A549 (cell line): ENCODE measurements at regions not wholly inside any gene's neighbourhood (a gene's known extent, or its start where the extent isn't known, plus 50 kb on each side); places are given as distances from the start of the nearest gene placed in this dataset.
"Not testable (repeated sequence)": the region's sequence is repeated elsewhere in the genome, so short reads cannot be mapped to it uniquely, and the experiment has no call there.

Source experiments
- ATAC-seq, 2 experiments: fragments of 200-7000 bp in 1 of 2; fragments of >200 bp in 1 of 2; cut with Nextera tagmentation in 1 of 2; cut with Tn5 transposase in 1 of 2; 3 replicates each; pipeline versions ENCODE4 v1.8.0 to v1.9.1; 2018 to 2020; ENCODE audit warnings: mild to moderate bottlenecking in 1 of 2, moderate library complexity in 1 of 2
- CTCF ChIA-PET: fragments of 300-600 bp; sonication (Branson Sonifier 250); formaldehyde crosslinking; extraction: SDS; loops from one replicate; lab custom pipeline; 2021; ENCODE audit warnings: antibody characterized with exemption, inconsistent platforms; lab: Yijun Ruan, JAX
- POLR2A ChIA-PET: fragments of 350-600 bp; formaldehyde crosslinking; extraction: SDS; loops from one replicate; lab custom pipeline; 2021; ENCODE audit warnings: antibody characterized with exemption, inconsistent platforms; lab: Yijun Ruan, JAX
- DNase-seq, 2 experiments: peaks; one replicate each; pipeline versions ENCODE4 v3.0.0 to v3.0.0-alpha.2; 2011 to 2016; ENCODE audit warnings: low read depth in 1 of 2, low spot score in 1 of 2
- FAIRE-seq: peaks from 2 replicates; lab custom pipeline; 2011; peaks lifted over from hg19 to GRCh38; lab: Jason Lieb, UNC
- H3K27ac ChIP-seq, 2 experiments: fragments of >200 bp; sonication (Bioruptor Twin); formaldehyde crosslinking; 3 replicates each; pipeline ENCODE4 v1.5.1; 2016 to 2017
- H3K4me1 ChIP-seq: fragments of >200 bp; sonication (Bioruptor Twin); formaldehyde crosslinking; 3 replicates; pipeline ENCODE4 v1.6.1; 2016
- H3K4me2 ChIP-seq: fragments of >200 bp; sonication (Bioruptor Twin); formaldehyde crosslinking; 3 replicates; pipeline ENCODE4 v1.6.1; 2016
- H3K4me3 ChIP-seq: fragments of >200 bp; sonication (Bioruptor Twin); formaldehyde crosslinking; 3 replicates; pipeline ENCODE4 v1.5.1; 2016
- H3K9me3 ChIP-seq: fragments of >200 bp; sonication (Bioruptor Twin); formaldehyde crosslinking; 3 replicates; pipeline ENCODE4 v1.6.1; 2016
- CEBPB ChIP-seq, 2 experiments: fragments of >200 bp in 1 of 2; sonication (Bioruptor Twin) in 1 of 2; formaldehyde crosslinking in 1 of 2; IDR thresholded peaks; 2 replicates each; pipeline ENCODE4 v1.6.1; 2012 to 2016
- CHD2 ChIP-seq: fragments of 150-350 bp; IDR thresholded peaks from 2 replicates; pipeline ENCODE4 v1.6.1; 2014; ENCODE audit warnings: low read length; ENCODE audit not compliant: partially characterized antibody
- FOXS1 ChIP-seq: fragments of 250-450 bp; sonication (Bioruptor Pico); IDR thresholded peaks from 2 replicates; pipeline ENCODE4 v1.5.0; 2020; ENCODE audit warnings: mild to moderate bottlenecking, moderate library complexity
- HOXB13 ChIP-seq: fragments of 250-450 bp; sonication (Bioruptor Pico); IDR thresholded peaks from 2 replicates; pipeline ENCODE4 v1.5.0; 2020; ENCODE audit warnings: low read depth, mild to moderate bottlenecking, moderate library complexity
- HOXB5 ChIP-seq: fragments of 250-450 bp; sonication (Bioruptor Pico); IDR thresholded peaks from 2 replicates; pipeline ENCODE4 v1.5.0; 2020; ENCODE audit warnings: mild to moderate bottlenecking, moderate library complexity
- JUNB ChIP-seq: fragments of >200 bp; sonication (Bioruptor Twin); formaldehyde crosslinking; IDR thresholded peaks from 2 replicates; pipeline ENCODE4 v1.6.1; 2016
- KDM1A ChIP-seq: fragments of 200-600 bp; sonication (generic); IDR thresholded peaks from 2 replicates; pipeline ENCODE4 v1.6.1; 2016; ENCODE audit warnings: low read depth, mild to moderate bottlenecking
- MAZ ChIP-seq: fragments of 150-350 bp; IDR thresholded peaks from 2 replicates; pipeline ENCODE4 v1.6.1; 2014; ENCODE audit warnings: antibody characterized with exemption, low read depth, low read length, borderline replicate concordance
- MYC ChIP-seq: IDR thresholded peaks from 2 replicates; pipeline ENCODE4 v1.6.1; 2012; ENCODE audit warnings: mild to moderate bottlenecking, inconsistent platforms, low read length, improper control_type of control experiment, borderline replicate concordance
- POLR2A ChIP-seq: IDR thresholded peaks from 2 replicates; pipeline ENCODE4 v1.6.1; 2012; ENCODE audit warnings: mild to moderate bottlenecking, low read length
- RAD21 ChIP-seq, 2 experiments: fragments of >200 bp in 1 of 2; sonication (Bioruptor Twin) in 1 of 2; formaldehyde crosslinking in 1 of 2; IDR thresholded peaks in 1 of 2; conservative IDR thresholded peaks in 1 of 2; 2 replicates in 1 of 2; 3 replicates in 1 of 2; pipeline ENCODE4 v1.6.1; 2012 to 2018; ENCODE audit warnings: inconsistent platforms in 1 of 2
- RCOR1 ChIP-seq: fragments of 150-350 bp; IDR thresholded peaks from 2 replicates; pipeline ENCODE4 v1.6.1; 2014; ENCODE audit warnings: antibody characterized with exemption, low read length, low read depth
- RFX5 ChIP-seq: fragments of 450-650 bp; IDR thresholded peaks from 2 replicates; pipeline ENCODE4 v1.7.1; 2014; ENCODE audit warnings: antibody characterized with exemption, mild to moderate bottlenecking, moderate library complexity
- TFCP2L1 ChIP-seq: fragments of 250-450 bp; sonication (Bioruptor Pico); IDR thresholded peaks from 2 replicates; pipeline ENCODE4 v1.5.0; 2021; ENCODE audit warnings: mild to moderate bottlenecking
- TP53 ChIP-seq: fragments of 250-450 bp; sonication (Bioruptor Pico); IDR thresholded peaks from 2 replicates; pipeline ENCODE4 v1.5.0; 2021; ENCODE audit warnings: mild to moderate bottlenecking, moderate library complexity
- ZC3H11A ChIP-seq: fragments of 450-650 bp; IDR thresholded peaks from 2 replicates; pipeline ENCODE4 v1.6.1; 2014; ENCODE audit warnings: antibody characterized with exemption, mild to moderate bottlenecking
- ZNF302 ChIP-seq: fragments of 250-450 bp; sonication (Bioruptor Pico); IDR thresholded peaks from 2 replicates; pipeline ENCODE4 v1.9.0; 2021; ENCODE audit warnings: inconsistent platforms, mild to moderate bottlenecking, moderate library complexity
- WGBS: methylation state at CpG from one replicate; pipeline ENCODE4 v1.1.6; 2017; ENCODE audit errors: missing lambda C conversion rate; 5-methylcytosine and 5-hydroxymethylcytosine counted together
- TF ChIP-seq, protein P1 (sequence below): IDR thresholded peaks from 2 replicates; pipeline ENCODE4 v1.6.1; 2012; ENCODE audit warnings: low read depth, borderline replicate concordance
- TF ChIP-seq, protein P2 (sequence below): fragments of >200 bp; sonication (Bioruptor Twin); formaldehyde crosslinking; IDR thresholded peaks from 3 replicates; pipeline ENCODE4 v1.5.1; 2016
- TF ChIP-seq, protein P3 (sequence below): fragments of 150-350 bp; IDR thresholded peaks from 2 replicates; pipeline ENCODE4 v1.6.1; 2014; ENCODE audit warnings: low read depth, mild to moderate bottlenecking, low read length
- TF ChIP-seq, protein P4 (sequence below): fragments of >200 bp; sonication (Bioruptor Twin); formaldehyde crosslinking; IDR thresholded peaks from 2 replicates; pipeline ENCODE4 v1.6.1; 2016
- TF ChIP-seq, protein P5 (sequence below): IDR thresholded peaks from 2 replicates; pipeline ENCODE4 v1.6.1; 2012
- TF ChIP-seq, protein P6 (sequence below): fragments of 250-450 bp; sonication (Bioruptor Pico); IDR thresholded peaks from 2 replicates; pipeline ENCODE4 v1.5.0; 2020; ENCODE audit warnings: low read depth, mild to moderate bottlenecking, moderate library complexity

DNA sequence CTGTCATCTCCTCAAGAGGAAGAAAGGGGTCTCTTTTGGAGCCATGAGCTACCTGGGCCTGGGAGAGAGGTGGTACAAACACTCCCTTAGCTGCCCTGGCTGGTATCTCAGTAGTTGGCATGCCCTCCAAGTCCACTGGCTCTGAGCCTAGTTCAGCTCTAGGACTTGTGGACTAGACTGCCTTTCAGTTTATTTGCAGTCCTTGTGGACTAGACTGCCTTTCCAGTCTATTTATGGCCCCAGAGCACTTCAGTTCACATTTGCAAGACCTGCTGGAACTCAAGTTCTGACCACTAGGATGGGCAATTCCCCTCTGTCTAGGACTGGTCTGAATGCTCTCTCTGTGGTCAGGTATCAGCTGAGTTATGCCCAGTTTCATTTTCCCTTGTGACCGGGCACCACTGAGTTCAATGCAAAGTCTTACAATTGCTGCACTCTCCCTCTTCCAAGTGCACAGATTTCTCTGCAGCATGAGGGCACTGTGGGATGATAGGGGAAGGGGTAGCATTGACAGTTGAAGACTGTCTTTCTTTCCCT, 1019.0 kb downstream of the TAF11L14 start:
- Histone ChIP-seq H3K4me2 (no peak overlapping the region), H3K27ac (no peak overlapping the region), H3K9me3 (no peaks in the 10 kb centered on the region), H3K4me1 (no peaks in the 10 kb centered on the region), H3K4me3 (no peak overlapping the region)
- WGBS, result 40% methylated on average over 1 of the region's 1 CpG
- ChIA-PET POLR2A (no interaction called here), CTCF (no interaction called here)
- no peak for DNase-seq
- FAIRE-seq, result no peak
- ATAC-seq, result no peak
- TF ChIP-seq MAZ, result no peak
- no peak for TF ChIP-seq JUNB
- TF ChIP-seq MYC, result no peak
- TF ChIP-seq CHD2, result no peak
- TF ChIP-seq RAD21 (conservative IDR thresholded peaks at IDR 0.05 in 1 of 2, IDR thresholded peaks at IDR 0.05 in 1 of 2), result no peak
- TF ChIP-seq HOXB13 (CRISPR knock-in tag), result no peak
- TF ChIP-seq, protein P1, sequence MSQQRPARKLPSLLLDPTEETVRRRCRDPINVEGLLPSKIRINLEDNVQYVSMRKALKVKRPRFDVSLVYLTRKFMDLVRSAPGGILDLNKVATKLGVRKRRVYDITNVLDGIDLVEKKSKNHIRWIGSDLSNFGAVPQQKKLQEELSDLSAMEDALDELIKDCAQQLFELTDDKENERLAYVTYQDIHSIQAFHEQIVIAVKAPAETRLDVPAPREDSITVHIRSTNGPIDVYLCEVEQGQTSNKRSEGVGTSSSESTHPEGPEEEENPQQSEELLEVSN, result no peak
- no peak for TF ChIP-seq RCOR1
- no peak for TF ChIP-seq RFX5
- TF ChIP-seq, protein P2, sequence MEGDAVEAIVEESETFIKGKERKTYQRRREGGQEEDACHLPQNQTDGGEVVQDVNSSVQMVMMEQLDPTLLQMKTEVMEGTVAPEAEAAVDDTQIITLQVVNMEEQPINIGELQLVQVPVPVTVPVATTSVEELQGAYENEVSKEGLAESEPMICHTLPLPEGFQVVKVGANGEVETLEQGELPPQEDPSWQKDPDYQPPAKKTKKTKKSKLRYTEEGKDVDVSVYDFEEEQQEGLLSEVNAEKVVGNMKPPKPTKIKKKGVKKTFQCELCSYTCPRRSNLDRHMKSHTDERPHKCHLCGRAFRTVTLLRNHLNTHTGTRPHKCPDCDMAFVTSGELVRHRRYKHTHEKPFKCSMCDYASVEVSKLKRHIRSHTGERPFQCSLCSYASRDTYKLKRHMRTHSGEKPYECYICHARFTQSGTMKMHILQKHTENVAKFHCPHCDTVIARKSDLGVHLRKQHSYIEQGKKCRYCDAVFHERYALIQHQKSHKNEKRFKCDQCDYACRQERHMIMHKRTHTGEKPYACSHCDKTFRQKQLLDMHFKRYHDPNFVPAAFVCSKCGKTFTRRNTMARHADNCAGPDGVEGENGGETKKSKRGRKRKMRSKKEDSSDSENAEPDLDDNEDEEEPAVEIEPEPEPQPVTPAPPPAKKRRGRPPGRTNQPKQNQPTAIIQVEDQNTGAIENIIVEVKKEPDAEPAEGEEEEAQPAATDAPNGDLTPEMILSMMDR, result no peak
- TF ChIP-seq, protein P3, sequence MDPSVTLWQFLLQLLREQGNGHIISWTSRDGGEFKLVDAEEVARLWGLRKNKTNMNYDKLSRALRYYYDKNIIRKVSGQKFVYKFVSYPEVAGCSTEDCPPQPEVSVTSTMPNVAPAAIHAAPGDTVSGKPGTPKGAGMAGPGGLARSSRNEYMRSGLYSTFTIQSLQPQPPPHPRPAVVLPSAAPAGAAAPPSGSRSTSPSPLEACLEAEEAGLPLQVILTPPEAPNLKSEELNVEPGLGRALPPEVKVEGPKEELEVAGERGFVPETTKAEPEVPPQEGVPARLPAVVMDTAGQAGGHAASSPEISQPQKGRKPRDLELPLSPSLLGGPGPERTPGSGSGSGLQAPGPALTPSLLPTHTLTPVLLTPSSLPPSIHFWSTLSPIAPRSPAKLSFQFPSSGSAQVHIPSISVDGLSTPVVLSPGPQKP, result no peak
- TF ChIP-seq POLR2A, result no peak
- TF ChIP-seq CEBPB (IDR thresholded peaks at IDR 0.05), result no peak
- no peak for TF ChIP-seq KDM1A
- no peak for TF ChIP-seq ZNF302 (CRISPR knock-in tag)
- no peak for TF ChIP-seq FOXS1 (CRISPR knock-in tag)
- TF ChIP-seq, protein P4, sequence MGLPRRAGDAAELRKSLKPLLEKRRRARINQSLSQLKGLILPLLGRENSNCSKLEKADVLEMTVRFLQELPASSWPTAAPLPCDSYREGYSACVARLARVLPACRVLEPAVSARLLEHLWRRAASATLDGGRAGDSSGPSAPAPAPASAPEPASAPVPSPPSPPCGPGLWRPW, result no peak

DNA sequence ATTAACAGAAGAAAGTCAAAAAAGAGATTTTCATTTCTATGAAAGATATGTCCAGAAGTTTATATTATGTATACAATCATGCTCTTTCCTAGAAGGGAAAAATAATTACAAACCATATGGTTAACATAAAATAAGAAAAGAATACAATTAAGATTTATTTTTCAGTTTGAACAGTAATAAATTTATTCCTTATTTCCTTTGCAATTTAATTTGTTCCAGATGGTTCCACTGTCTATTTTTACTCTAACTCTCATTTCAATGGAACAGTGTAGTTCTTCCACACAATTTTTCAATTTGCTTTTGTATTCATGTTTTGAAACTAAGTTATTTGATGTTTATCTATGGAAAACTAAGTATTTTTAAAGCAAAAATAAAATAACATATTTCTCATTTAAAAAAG, 1026.3 kb downstream of the TAF11L14 start:
- TF ChIP-seq CEBPB (IDR thresholded peaks at IDR 0.05), result no peak
- no peak for TF ChIP-seq ZNF302 (CRISPR knock-in tag)
- POLR2A ChIA-PET, result no interaction called here

DNA sequence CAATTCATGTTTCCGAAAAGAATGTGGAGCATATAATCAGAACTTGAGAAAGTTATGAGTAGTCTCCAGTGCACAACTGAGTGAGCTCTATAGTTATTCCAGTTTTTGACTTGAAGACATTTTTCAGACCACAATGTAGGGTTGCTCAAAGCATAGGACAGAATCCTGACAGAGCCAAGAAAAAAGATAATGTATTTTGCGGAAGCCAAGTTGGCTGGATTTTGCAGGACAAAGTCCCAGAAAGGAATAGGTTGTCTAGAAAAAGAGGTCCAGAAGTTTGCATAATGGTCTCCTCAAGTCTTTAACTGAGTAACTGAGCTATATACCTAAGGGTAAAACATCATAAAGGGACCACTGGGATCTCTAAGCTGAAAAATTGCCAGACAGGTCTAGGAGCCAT, 1028.0 kb downstream of the TAF11L14 start:
- H3K27ac ChIP-seq, result no peak overlapping the region
- H3K4me1 ChIP-seq, result no peaks in the 10 kb centered on the region
- 69% methylated on average over 2 of the region's 2 CpGs for WGBS
- CTCF ChIA-PET, result no interaction called here
- ATAC-seq (no peak), FAIRE-seq (no peak), DNase-seq (no peak)
- no peak overlapping the region for H3K4me2 ChIP-seq
- no peak for TF ChIP-seq HOXB5
- TF ChIP-seq ZC3H11A, result no peak
- TF ChIP-seq, protein P5, sequence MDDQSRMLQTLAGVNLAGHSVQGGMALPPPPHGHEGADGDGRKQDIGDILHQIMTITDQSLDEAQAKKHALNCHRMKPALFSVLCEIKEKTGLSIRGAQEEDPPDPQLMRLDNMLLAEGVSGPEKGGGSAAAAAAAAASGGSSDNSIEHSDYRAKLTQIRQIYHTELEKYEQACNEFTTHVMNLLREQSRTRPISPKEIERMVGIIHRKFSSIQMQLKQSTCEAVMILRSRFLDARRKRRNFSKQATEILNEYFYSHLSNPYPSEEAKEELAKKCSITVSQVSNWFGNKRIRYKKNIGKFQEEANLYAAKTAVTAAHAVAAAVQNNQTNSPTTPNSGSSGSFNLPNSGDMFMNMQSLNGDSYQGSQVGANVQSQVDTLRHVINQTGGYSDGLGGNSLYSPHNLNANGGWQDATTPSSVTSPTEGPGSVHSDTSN, result no peak
- TF ChIP-seq, protein P6, sequence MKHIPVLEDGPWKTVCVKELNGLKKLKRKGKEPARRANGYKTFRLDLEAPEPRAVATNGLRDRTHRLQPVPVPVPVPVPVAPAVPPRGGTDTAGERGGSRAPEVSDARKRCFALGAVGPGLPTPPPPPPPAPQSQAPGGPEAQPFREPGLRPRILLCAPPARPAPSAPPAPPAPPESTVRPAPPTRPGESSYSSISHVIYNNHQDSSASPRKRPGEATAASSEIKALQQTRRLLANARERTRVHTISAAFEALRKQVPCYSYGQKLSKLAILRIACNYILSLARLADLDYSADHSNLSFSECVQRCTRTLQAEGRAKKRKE, result no peak
- no peak for TF ChIP-seq MYC
- no peak for TF ChIP-seq TFCP2L1
- TF ChIP-seq TP53 (CRISPR knock-in tag), result no peak
- TF ChIP-seq KDM1A, result no peak
- TF ChIP-seq ZNF302 (CRISPR knock-in tag), result no peak
- POLR2A ChIA-PET, result no interaction called here
- H3K4me3 ChIP-seq, result no peak overlapping the region
- no peaks in the 10 kb centered on the region for H3K9me3 ChIP-seq

More for the DNA sequence above, 1026.3 kb downstream of the TAF11L14 start:
- CTCF ChIA-PET, result no interaction called here
- H3K4me2 ChIP-seq, result no peak overlapping the region
- H3K9me3 ChIP-seq, result no peaks in the 10 kb centered on the region
- no peak for ATAC-seq
- H3K4me1 ChIP-seq, result no peaks in the 10 kb centered on the region
- no peak for FAIRE-seq
- DNase-seq, result no peak
- no peak overlapping the region for H3K27ac ChIP-seq
- H3K4me3 ChIP-seq, result no peak overlapping the region

DNA sequence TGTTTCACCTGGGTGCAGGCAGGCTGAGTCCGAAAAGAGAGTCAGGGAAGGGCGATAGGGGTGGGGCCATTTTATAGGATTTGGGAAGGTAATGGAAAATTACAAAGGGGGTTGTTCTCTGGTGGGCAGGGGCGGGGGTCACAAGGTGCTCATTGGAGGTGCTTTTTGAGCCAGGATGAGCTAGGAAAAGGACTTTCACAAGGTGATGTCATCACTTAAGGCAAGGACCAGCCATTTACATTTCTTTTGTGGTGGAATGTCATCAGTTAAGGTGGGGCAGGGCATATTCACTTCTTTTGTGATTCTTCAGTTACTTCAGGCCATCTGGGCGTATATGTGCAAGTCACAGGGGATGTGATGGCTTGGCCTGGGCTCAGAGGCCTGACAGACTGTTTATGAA, 1040.0 kb downstream of the TAF11L14 start:
- H3K4me2 ChIP-seq, H3K4me3 ChIP-seq, H3K4me1 ChIP-seq, POLR2A ChIA-PET, FAIRE-seq, ATAC-seq, H3K27ac ChIP-seq, CTCF ChIA-PET, H3K9me3 ChIP-seq, DNase-seq: not testable (repeated sequence)
- WGBS, result 35% methylated on average over 4 of the region's 4 CpGs
